Ovary (tissue), 1 donor: ENCODE measurements at regions not wholly inside any gene's neighbourhood (a gene's known extent, or its start where the extent isn't known, plus 50 kb on each side); places are given as distances from the start of the nearest gene placed in this dataset.

Experiments used
- EP300 ChIP-seq: sonication (generic); formaldehyde crosslinking; IDR thresholded peaks from one replicate; pipeline ENCODE4 v1.6.1; 2017; ENCODE audit warnings: antibody characterized with exemption
- POLR2A ChIP-seq: fragments of 450-650 bp; IDR thresholded peaks from one replicate; pipeline ENCODE4 v1.6.1; 2017; ENCODE audit warnings: antibody characterized with exemption, mild to moderate bottlenecking, moderate library complexity

- TF ChIP-seq POLR2A (no peak), EP300 (no peak)
These were observed 481.9 kb downstream of the CDH2 start for GRCh38 chr18:27695052-27695451.
